HK-2 (cell line): ENCODE measurements at regions not wholly inside any gene's neighbourhood (a gene's known extent, or its start where the extent isn't known, plus 50 kb on each side); places are given as distances from the start of the nearest gene placed in this dataset.

Experiments
- DNase-seq: peaks from one replicate; pipeline ENCODE4 v3.0.0-alpha.2; 2018; ENCODE audit not compliant: unreplicated experiment

DNA sequence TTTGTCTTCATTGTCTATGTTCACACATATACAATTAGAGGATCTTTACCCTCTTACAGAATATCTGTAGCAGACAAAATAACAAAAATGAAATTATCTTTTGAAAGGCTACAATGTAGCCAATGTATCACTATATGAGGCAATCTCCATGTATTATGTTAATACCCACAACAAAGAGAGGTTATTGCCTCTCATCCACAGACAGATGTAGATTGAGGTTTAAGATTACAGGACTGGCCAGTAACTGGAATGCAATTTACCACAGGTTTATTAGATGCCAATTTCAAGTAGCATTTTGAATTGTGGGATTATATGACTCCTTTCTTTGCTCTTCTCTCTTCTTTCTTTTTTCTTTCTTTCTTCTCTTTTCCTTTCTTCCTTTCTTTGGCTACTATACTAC is 242.6 kb downstream of the ANKRD50 start:
- no peak for DNase-seq

DNA sequence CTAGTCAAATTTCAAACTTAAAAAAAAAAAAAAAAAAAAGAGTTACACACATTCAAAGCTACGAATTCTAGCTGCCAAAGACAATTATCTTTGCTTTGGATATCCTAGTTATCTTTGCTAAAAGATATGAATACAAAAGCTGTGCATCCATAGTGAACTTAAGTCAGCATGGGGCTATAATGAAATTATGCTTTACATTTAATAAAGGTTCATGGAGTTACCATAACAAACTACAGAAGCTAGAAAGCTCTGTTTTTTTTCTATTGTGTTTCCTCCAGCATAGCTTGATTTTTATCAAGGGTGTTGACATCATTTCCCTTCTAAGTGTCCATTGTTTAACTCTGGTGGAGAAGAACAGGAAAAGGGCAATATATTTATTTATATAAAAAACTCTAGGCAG is 234.1 kb downstream of the ANKRD50 start:
- DNase-seq: no peak

DNA sequence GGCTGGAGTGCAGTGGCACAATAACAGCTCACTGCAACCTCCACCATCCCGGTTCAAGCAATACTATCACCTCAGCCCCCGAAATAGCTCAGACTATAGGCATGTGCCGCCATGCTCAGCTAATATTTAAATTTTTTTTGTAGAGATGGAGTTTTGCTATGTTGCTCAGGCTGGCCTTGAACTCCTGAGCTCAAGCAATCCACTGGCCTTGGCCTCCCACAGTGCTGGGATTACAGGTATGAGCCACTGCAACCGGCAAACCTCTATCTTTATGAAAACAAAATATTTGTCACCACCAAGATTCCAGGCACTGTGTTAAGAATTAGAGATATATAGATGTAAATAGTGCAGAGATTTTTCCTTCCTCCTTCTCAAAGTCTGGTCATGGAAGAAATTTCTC is 232.5 kb downstream of the ANKRD50 start:
- no peak for DNase-seq

DNA sequence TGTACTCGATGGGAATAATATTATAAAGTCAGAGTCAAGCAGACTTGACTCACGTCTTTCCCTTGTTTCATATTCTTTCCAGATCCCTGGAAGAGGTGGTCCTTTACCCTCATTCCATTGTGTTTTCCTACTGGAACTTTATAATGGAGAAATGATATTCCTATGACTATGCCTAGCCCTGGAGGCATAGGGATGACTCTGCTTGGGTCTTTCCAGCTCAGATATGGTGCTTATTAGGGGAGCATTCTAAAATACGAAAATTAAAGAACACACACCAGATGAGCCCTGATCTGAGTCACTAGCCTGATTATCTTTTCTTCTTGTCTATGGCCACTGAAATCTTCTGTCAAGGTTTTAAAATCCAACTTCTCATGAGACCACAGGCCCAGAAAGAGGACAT is 231.4 kb downstream of the ANKRD50 start:
- no peak for DNase-seq

DNA sequence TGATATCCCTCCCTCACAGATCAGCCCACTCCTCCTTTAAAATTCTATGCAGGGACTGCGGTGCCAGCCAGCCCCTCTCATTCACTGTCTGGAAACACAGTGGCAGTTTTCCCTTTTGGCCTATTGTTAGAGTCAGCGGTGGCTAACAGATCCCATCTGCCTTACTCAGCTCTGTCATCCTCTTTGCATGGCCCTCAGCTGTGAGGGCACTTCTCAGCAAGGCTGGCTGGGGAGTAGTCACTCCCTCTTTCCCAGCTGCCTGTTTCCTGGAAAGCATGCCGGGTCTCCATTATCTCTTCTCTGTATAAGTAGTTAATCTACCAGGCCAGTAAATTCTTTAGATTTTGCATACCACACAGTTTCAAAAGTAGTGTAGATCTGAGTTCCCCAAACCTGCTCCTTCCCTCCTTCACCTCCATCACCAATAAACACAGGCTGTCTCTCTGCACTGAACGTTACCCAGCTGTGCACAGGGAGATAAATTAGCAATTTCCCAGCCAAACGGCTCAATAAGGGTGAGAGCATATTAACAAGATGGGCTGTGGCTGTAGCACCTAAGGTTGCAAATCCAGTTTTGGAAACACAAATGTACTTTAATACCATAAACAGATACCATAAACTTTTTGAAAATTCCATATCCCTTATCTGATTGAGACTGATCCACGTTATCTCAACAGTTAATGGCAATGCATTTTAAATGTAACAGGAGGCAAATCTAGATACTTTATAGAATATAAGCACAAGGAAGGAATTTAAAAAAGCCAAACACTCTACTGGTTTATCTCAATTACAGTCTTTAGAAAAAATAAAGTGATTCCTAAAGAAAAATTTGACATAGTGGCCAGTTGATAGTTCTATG is 229.3 kb downstream of the ANKRD50 start:
- DNase-seq: no peak

DNA sequence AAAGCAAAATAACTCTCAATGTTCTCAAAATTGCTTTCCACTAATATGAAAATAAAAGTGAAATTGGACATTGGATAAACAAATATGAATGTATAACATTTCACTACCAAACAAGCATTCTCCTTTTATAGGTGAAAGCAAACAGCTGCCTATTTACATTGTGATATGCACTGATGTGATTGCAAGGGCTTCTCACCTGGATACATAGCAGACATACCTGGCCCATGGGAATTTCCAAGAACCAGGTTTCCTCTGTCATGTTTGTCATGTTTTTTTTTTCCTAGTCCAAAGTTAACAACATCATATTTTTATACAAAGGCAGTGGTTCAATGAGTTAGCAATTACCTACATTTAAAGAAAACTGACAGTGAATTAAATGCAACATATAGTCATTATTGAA is 228.5 kb downstream of the ANKRD50 start:
- no peak for DNase-seq

DNA sequence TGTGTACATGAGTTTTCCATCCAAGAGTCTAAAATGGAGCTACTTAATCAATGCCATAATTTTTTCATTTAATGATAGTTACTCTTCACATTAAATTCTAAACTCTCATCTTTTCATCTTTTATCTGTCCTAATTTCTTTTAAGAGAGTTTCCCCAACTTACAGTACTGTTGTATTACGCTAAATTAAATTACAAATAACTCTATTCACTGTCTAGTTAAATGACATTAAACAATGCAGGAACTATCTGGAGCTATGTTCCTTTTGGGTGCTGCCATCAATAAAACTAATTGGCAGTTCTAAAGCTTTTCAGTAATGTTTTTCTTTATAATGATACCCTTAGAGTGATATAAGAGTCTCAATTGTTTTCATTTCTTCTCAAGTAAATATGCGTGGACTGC is 227.6 kb downstream of the ANKRD50 start:
- no peak for DNase-seq

DNA sequence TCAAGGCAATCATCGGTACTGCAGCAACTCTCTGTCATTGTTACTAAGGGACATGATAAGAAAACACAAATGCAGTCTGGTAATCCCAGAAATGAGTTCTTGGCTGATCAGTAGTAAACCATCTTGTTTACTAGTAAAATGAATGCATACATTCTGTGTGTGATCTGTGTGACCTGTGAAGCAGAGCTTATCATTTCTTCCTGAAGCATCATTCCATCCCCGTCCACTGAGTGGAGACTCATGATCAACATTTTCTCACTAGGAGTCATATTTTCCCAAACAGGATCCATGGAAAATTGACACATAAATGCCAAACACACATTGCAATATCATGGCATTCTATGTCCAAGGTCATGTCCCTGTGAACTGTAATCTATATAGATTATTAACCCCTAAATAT is 226.1 kb downstream of the ANKRD50 start:
- no peak for DNase-seq

DNA sequence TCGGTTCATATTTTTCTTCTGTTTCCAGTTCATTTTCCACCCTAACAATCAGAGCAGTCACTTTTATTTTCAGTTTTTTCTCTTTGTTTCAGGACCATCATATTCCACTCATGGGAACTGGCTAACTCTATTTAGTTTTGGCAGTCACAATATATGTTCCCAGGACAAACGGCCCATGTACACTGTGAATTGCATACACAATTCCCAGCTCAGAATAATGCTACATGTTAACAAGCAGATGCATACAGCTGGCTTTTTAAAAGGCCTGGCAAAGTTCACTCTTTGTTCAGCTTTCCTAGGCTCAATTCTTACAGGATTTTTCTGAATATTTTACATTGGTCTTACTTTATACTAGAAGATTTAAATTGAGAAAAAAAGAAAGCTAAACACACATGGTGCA is 224.9 kb downstream of the ANKRD50 start:
- no peak for DNase-seq

DNA sequence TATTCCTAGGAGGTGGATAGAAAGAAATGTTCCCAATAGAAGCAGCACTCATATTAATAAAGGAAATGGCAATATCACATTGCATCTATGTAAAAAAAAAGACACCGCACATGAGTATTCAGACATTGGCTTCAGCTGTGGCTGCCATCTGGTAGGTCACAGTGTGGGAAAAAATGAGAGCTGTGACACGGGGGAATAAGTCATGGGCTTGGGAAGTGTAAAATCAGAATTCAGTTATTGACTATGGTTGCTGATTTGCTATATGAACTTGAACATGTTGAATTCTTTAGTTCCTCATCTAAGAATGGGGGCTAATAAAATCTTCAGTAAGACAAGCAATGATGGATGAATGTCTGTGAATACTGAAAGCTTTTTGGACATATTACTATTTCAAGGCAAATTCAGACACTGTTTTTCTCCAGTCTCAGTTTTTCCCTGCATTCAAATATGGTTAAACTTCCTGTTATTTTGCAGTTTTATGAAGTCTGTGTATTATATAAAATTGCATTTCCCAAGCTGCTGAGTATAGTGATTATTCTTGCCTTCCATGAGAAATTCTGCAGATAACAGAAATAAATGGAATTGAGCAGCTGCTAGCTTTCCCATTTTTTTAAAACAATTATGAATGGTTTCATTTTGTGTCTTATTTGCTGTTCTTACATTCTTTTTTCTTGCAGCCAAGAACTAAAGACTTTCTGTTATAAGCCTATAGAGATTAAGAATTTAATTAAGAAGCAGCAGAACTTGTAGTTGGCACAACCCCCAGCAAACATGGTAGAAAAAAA is 221.0 kb downstream of the ANKRD50 start:
- no peak for DNase-seq

DNA sequence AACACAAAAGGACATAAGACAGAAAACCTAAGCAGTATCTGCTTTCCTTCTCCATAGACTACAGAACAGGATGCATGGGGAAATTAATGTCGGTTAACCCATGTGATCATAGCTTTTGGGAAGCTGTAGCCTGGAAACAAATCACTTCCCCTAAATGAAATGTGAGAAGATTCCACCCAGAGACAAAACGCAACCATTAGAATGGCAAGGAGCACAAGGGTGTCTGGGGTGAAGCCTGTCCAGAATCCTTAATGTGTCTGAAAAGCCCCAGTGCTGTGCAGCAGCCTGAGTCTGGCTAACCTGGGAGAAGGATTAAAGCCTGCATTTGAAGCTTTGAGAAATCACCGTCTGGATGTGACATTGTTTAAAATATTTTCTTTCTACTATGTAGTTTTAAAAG is 213.3 kb downstream of the ANKRD50 start:
- no peak for DNase-seq

DNA sequence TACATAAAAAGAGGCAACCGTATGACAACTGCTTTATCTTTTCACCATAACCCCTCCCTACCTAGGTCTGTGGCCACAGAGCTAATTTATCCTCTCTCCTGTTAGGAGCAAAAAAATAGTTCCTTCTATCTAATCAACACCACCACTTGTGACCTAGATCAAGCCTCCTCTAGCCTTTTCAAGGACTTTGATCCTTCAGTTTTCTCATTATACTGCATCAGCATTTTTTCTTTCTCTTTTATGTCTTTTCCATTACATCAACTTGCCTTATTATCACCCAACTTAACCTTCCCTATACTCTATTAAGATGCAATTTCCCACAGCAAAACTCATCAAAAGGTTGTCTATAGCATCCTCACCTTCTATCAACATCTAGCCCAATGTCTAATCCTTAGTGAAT is 211.0 kb downstream of the ANKRD50 start:
- DNase-seq: no peak

DNA sequence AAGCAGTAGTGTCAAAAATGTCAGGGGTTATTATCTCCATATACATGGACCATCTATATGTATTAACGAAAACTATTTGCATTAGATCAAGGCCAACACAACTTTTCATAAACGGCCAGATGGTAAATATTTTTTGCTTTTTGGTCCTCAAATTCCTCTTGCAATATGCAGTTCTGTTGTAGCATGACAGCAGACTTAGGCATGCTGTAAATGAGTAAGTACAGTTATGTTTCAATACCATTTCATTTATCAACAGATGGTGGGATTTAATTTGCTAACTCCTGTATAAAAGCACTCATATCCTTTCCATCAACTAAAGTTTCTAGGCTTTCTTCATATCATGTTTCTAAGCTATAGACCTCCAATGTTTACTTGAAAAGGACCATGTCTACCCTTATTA is 208.1 kb downstream of the ANKRD50 start:
- no peak for DNase-seq

DNA sequence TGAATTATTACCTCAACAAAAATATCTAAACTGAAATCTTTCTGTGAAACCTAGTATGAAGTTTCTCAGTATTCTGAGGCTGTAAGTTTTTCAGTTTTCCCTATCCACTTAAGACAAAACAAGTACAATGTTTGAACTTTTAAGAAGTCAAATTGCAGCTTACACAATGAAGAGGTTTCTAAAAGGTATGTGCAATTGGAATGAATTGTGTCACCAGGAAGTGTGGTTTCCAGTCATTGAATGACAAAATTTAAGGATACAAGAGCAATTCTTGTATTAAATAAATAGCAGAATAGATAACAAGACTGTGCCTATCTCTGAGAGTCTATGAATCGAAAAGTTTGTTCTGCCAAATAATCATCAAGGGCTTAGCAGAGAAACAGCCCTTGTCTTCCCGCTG is 207.3 kb downstream of the ANKRD50 start:
- DNase-seq: no peak

DNA sequence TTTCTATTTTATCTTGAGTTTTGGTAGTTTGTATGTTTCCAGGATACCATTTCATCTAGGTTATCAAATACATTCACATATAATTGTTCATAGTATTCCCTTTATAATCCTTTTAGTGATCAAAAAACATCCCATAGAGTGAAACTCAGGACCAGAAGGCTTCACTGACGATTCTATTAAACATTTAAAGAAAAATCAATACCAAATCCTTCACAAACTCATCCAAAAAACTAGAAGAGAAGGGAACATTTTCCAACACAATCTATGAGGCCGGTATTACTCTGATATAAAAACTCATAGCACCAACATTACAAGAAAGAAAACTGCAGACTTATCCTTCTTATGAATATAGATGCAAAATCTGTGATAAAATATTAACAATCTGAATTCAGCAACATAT is 203.4 kb downstream of the ANKRD50 start:
- DNase-seq: no peak

DNA sequence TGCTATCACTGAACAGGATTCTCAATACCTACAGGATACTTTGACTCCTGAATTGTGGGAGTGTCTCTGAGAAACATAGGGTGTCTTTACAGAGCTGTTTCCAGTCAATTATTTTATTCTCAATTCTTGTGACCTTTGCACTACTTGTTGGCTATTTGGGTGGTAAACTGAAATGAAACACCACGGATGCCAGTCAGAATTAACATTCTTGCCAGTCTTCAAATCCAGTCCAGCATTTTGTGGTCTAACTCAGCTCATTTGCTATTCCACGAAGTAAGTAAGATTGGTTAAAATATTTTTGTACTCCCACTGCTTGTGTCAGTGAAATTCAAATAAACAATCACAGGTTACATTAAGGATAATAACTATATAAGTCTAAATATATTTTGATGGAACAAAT is 197.9 kb downstream of the ANKRD50 start:
- DNase-seq: no peak

DNA sequence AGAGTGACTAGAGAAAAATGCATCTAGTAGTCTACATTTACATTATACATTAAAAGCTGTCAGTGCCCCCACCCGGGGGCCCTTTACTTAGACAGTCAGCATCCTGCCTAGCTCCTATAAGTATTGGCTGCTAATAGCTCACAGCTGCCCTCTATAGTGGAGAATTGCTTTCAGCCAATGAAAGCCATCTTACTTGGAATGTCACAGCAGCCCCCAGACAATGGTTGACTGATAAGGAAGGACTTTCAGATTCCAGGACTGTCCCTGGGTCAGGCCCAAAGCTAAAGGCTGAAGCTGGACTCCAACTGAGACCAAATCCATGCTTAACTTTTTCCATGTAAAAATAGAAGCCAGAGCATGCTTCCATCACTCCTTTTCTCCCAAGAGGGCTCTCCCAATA is 196.9 kb downstream of the ANKRD50 start:
- DNase-seq: no peak

DNA sequence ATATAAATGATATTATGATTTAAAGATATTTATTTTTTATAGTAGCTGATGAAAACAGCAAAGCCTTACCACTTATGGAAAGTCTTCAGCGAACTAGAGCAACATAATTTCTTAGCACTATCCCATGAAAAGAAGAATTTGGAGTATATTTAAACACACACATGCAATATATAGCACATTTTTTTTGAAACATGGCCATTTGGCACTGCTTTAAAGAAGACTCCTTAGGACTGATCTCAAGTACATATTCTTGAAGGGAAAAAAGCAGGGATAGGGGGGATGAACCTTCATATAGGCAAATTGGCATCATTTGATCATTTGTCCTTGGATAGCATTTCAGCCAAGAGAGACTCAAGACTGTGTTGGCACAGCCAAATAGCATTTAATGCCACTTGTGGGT is 193.3 kb downstream of the ANKRD50 start:
- DNase-seq: no peak

DNA sequence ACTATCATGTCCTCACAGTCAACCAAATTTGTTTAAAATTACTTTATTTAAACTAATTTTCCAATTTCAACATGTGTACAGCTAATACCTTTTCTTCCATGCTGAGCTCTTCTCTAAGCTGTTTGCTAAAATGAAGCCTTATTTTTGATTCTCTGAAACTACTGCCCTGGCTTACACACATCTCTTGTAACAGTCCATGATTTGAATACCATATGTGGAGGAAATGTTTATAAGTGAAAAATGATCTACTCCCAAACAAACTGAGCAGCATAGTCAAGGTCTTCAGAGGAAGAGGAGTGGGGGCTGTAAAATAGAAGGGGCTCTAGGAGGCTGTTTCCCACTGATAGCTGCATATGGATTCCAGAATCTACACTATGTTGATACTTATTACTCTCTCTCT is 188.7 kb downstream of the ANKRD50 start:
- no peak for DNase-seq

DNA sequence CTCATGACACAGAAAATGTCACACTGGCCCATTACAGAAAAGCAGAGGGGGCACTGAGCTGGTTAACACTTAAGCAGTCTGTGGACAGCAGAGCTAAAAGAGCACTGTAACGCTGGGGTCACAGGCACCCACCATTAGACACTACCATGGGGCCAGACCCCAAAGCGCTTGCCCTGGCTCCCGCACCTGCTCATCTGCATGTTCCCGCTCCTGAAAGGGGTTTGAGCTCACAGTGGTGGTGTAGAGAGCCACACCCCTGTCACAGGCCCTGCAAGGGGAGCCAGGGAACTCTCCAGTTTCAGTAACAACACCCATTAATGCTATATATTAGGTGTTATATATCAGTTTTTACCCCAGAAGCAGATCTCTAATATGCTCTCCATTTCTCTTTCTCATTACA is 187.0 kb downstream of the ANKRD50 start:
- DNase-seq: no peak

DNA sequence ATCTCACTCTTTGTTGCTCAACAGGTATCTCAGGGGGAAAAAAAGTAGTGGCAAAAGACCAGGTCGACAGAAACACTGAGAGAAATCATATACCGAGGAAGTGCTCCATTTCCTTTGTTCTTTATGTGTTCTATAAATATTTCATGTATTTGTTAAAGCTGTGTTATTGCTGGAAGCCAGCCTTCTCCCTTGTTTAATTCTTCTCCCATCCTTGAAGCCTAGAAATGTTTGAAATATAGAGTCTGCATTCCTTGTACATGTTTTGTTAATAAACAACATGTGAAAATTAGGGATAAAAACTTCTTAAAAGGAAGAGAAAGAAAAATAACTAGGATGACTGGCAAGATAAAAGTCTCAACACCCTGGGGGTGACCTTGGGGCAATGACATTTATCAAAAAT is 186.2 kb downstream of the ANKRD50 start:
- DNase-seq: no peak

DNA sequence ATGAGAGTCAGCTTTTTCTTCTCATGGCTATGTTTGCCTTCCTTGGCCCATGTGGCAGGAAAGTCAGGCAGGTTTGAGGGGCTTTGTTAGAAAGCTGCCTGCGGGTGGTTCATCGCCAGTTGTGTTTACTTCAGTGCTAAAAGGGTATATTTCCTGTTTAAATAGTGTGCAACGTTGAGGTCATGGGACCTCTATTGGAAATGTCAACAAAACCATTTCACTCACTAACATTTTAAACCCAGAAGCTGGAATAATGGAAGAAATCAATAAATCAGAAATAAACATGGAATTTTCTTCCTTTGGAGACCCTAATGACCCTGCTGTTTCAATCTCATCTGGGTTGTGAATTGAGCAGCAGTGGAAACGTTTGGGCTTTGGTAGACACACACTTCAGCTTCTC is 185.8 kb downstream of the ANKRD50 start:
- no peak for DNase-seq

DNA sequence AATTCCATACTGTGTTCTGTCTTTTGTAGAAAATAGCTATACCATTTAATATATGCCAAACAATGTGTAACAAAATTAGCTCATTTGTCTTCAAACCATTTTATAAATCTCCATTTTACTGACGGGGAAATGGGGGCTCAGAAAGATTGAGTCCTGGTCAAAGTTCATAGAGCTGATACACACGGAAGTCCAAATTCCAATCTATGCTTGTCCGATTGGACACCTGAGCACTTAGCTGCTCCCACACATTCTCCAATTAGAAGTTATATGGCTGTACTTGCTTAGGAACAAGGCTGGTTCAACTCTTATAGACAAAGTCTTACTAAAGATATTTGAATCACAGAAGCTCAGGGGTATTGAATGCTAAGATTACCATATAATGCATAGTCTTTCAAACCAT is 185.2 kb downstream of the ANKRD50 start:
- no peak for DNase-seq
